PC-3 (cell line): ENCODE measurements at regions not wholly inside any gene's neighbourhood (a gene's known extent, or its start where the extent isn't known, plus 50 kb on each side); places are given as distances from the start of the nearest gene placed in this dataset.

ENCODE experiments used
- ATAC-seq: fragments of 200-7000 bp; cut with Tn5 transposase; 2 replicates; pipeline ENCODE4 v1.9.1; 2020; ENCODE audit warnings: mild to moderate bottlenecking, moderate library complexity
- BruUV-seq: library from RNA; stranded (reverse); fragments of 400-500 nt; replicated peaks from 2 replicates; lab custom pipeline; 2021; lab: Mats Ljungman, UMichigan
- CTCF ChIA-PET: fragments of 300-600 bp; sonication (Branson Sonifier 250); formaldehyde crosslinking; loops from one replicate; lab custom pipeline; 2022; ENCODE audit warnings: antibody characterized with exemption; lab: Charles Lee
- POLR2A ChIA-PET: fragments of 300-600 bp; sonication (Branson Sonifier 250); formaldehyde crosslinking; loops from one replicate; lab custom pipeline; 2022; ENCODE audit warnings: antibody characterized with exemption; ENCODE audit not compliant: unreplicated experiment; lab: Charles Lee
- DNase-seq: peaks from one replicate; pipeline ENCODE4 v3.0.0-alpha.2; 2015
- H2AFZ ChIP-seq: fragments of 300-600 bp; sonication (generic); 2 replicates; pipeline ENCODE4 v1.6.0; 2016; ENCODE audit warnings: antibody characterized with exemption, low read length
- H3F3A ChIP-seq: fragments of 300-600 bp; sonication (generic); one replicate; pipeline ENCODE4 v1.6.0; 2017; ENCODE audit warnings: antibody characterized with exemption, low read length, control low read depth, mild to moderate bottlenecking; ENCODE audit not compliant: unreplicated experiment
- H3K27ac ChIP-seq: fragments of 300-600 bp; sonication (generic); 2 replicates; pipeline ENCODE4 v1.5.1; 2016; ENCODE audit warnings: mild to moderate bottlenecking, low read length
- H3K27me3 ChIP-seq: fragments of 300-600 bp; sonication (generic); 2 replicates; pipeline ENCODE4 v1.6.1; 2016; ENCODE audit warnings: low read length, mixed read lengths
- H3K36me3 ChIP-seq: fragments of 300-600 bp; sonication (generic); 2 replicates; pipeline ENCODE4 v1.6.1; 2016; ENCODE audit warnings: low read depth, mixed run types, low read length, mixed read lengths
- H3K4me1 ChIP-seq: fragments of 300-600 bp; sonication (generic); 2 replicates; pipeline ENCODE4 v1.5.1; 2016; ENCODE audit warnings: low read length; ENCODE audit not compliant: insufficient read depth
- H3K4me2 ChIP-seq: fragments of 300-600 bp; sonication (generic); 2 replicates; pipeline ENCODE4 v1.6.0; 2016; ENCODE audit warnings: low read length
- H3K4me3 ChIP-seq: fragments of 300-600 bp; sonication (generic); 2 replicates; pipeline ENCODE4 v1.5.1; 2016; ENCODE audit warnings: mild to moderate bottlenecking, low read length, mixed read lengths
- H3K79me2 ChIP-seq: fragments of 300-600 bp; sonication (generic); 2 replicates; pipeline ENCODE4 v1.6.1; 2017; ENCODE audit warnings: low read length, mixed read lengths
- H3K9ac ChIP-seq: fragments of 300-600 bp; sonication (generic); 2 replicates; pipeline ENCODE4 v1.6.0; 2016; ENCODE audit warnings: mild to moderate bottlenecking, low read length
- H3K9me2 ChIP-seq: fragments of 300-600 bp; sonication (generic); replicated peaks from 2 replicates; pipeline ENCODE4 v1.6.1; 2016; ENCODE audit warnings: mixed run types, low read length, mixed read lengths
- H3K9me3 ChIP-seq: fragments of 300-600 bp; sonication (generic); 2 replicates; pipeline ENCODE4 v1.6.1; 2016; ENCODE audit warnings: low read length, mixed read lengths
- H4K20me1 ChIP-seq: fragments of 300-600 bp; sonication (generic); 2 replicates; pipeline ENCODE4 v1.6.1; 2016; ENCODE audit warnings: low read length, mixed read lengths
- EZH2 ChIP-seq: fragments of 300-600 bp; sonication (generic); IDR thresholded peaks from one replicate; pipeline ENCODE4 v1.6.1; 2017; ENCODE audit warnings: antibody characterized with exemption, mild to moderate bottlenecking, low read length; ENCODE audit not compliant: unreplicated experiment
- EZH2phosphoT487 ChIP-seq: fragments of 300-600 bp; sonication (generic); IDR thresholded peaks from 2 replicates; pipeline ENCODE4 v1.6.1; 2018; ENCODE audit warnings: mild to moderate bottlenecking, antibody characterized with exemption, low read length, borderline replicate concordance
- intact Hi-C: fragments of 100-400 bp; cut with micrococcal nuclease; formaldehyde crosslinking; loops from 2 replicates; pipeline ENCODE4 v1.9.0; 2023
- TF ChIP-seq, protein P1 (sequence below): fragments of 300-600 bp; sonication (generic); conservative IDR thresholded peaks from 2 replicates; pipeline ENCODE4 v1.5.1; 2017; ENCODE audit warnings: antibody characterized with exemption, low read depth, mild to moderate bottlenecking, low read length

DNA sequence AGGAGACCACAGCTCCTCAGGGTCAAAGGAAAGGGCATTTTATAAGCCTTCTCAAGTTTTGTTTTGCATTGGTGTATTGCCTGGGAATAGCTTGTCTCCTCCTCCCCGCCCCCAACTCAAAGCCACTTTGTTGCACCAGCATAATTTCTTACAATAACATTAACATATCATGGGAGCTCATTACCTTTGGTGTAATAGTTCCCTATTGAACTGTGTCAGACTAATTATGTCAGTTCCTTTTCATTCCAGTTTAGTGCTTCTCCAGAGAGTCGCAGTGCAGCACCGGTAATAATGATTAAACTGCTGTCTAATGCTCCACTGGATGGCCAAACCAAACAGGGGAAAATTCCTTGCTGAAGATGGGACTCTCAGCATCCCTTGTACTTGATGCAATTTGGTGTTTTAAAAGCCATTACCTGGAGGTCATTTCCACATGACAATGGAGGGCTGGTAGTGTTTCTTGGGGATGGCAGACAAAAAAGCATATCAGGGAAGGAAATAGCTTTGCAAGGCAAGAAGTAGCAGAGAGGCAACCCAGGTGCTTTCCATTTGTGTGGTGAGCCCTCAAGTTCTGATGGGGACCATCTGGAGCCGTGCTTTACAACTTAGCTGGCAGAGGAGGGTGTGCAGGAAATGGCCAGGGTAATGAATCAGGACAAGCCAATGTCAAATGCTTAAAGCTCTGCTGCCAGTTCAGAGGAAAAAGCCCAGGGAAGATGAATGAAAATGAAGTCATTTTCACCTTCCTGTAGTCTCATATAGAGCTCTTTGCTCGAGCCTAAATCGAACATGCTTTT is 91.5 kb upstream of the NLRP1 start:
- H3K9ac ChIP-seq: no peak overlapping the region
- POLR2A ChIA-PET: no interaction called here
- H4K20me1 ChIP-seq: no peaks in the 10 kb centered on the region
- no TSS peak for BruUV-seq
- no peaks in the 10 kb centered on the region for H3F3A ChIP-seq
- no peaks in the 10 kb centered on the region for H3K27me3 ChIP-seq
- ATAC-seq (no peak), DNase-seq (no peak)
- H3K9me3 ChIP-seq: no peaks in the 10 kb centered on the region
- TF ChIP-seq, protein P1, sequence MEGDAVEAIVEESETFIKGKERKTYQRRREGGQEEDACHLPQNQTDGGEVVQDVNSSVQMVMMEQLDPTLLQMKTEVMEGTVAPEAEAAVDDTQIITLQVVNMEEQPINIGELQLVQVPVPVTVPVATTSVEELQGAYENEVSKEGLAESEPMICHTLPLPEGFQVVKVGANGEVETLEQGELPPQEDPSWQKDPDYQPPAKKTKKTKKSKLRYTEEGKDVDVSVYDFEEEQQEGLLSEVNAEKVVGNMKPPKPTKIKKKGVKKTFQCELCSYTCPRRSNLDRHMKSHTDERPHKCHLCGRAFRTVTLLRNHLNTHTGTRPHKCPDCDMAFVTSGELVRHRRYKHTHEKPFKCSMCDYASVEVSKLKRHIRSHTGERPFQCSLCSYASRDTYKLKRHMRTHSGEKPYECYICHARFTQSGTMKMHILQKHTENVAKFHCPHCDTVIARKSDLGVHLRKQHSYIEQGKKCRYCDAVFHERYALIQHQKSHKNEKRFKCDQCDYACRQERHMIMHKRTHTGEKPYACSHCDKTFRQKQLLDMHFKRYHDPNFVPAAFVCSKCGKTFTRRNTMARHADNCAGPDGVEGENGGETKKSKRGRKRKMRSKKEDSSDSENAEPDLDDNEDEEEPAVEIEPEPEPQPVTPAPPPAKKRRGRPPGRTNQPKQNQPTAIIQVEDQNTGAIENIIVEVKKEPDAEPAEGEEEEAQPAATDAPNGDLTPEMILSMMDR: no peak
- no peak for TF ChIP-seq EZH2
- no peak overlapping the region for H2AFZ ChIP-seq
- no peak overlapping the region for H3K4me2 ChIP-seq
- CTCF ChIA-PET: no interaction called here
- H3K36me3 ChIP-seq: no peaks in the 10 kb centered on the region
- H3K9me2 ChIP-seq: no peaks in the 10 kb centered on the region
- H3K4me1 ChIP-seq: no peaks in the 10 kb centered on the region
- H3K4me3 ChIP-seq: no peak overlapping the region
- H3K79me2 ChIP-seq: no peaks in the 10 kb centered on the region
- intact Hi-C loops: no loop called here
- H3K27ac ChIP-seq: no peak overlapping the region

DNA sequence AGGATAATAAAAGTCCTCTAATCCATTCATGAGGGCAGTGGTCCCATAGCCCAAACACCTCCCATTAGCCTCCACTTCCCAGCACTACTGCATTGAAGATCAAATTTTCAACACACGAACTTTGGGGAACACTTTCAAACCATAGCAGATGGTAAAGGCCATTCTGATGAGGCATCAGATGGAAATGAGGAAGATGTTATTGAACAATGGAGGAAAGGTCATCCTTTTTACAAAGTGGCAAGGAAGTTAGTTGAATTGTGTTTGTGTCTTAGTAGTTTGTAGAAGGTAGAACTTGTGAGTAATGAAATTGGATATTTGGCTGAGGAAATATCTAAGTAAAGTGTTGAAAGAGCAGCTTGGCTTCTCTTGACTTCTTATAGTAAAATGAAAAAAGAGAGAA is 93.3 kb upstream of the NLRP1 start:
- Histone ChIP-seq H3K9me3 (no peaks in the 10 kb centered on the region), H2AFZ (no peak overlapping the region), H4K20me1 (no peaks in the 10 kb centered on the region), H3K27ac (no peak overlapping the region), H3K4me3 (no peak overlapping the region), H3K36me3 (no peaks in the 10 kb centered on the region), H3K9ac (no peak overlapping the region), H3K4me1 (no peaks in the 10 kb centered on the region), H3K9me2 (no peaks in the 10 kb centered on the region), H3K4me2 (no peak overlapping the region), H3K27me3 (peaks cover 5% of the 10 kb centered on the region; the same call in 1 of the 2 replicates), H3K79me2 (no peaks in the 10 kb centered on the region), H3F3A (no peaks in the 10 kb centered on the region)
- intact Hi-C loops: no loop called here
- BruUV-seq: no TSS peak
- no peak for ATAC-seq
- TF ChIP-seq EZH2phosphoT487 (no peak), EZH2 (no peak)
- TF ChIP-seq, protein P1: no peak
- no peak for DNase-seq
- ChIA-PET CTCF (no interaction called here), POLR2A (no interaction called here)

DNA sequence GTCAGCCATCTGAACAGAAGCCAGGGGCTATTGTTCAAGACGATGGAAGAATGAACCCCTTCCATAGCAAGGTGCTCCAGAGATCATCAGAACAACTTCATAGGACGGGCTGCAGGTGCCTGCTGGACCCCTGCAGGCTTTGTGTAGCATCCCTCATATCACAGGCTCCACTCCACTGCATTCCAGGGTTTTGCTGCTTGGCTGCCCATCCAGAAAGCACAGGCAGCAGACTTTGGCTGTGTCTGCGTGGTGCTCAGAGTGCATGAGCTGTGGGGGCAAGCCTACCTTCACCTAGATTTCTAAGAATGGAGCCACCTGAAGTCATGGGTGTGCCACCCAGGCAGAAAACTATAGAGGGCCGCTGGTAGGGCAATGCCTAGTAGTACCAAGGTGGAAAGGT is 93.9 kb upstream of the NLRP1 start:
- intact Hi-C loops: no loop called here
- TF ChIP-seq, protein P1: no peak
- no peak for TF ChIP-seq EZH2phosphoT487
- TF ChIP-seq EZH2: no peak
- Histone ChIP-seq H3K27me3 (peaks cover 8% of the 10 kb centered on the region; the same call in 1 of the 2 replicates), H3K9ac (no peak overlapping the region), H3K9me2 (no peaks in the 10 kb centered on the region), H4K20me1 (no peaks in the 10 kb centered on the region), H3K9me3 (no peaks in the 10 kb centered on the region), H3K36me3 (no peaks in the 10 kb centered on the region), H3K79me2 (no peaks in the 10 kb centered on the region), H3K27ac (no peak overlapping the region), H3K4me2 (no peak overlapping the region), H3F3A (no peaks in the 10 kb centered on the region), H3K4me1 (no peaks in the 10 kb centered on the region), H3K4me3 (no peak overlapping the region), H2AFZ (no peak overlapping the region)
- ChIA-PET POLR2A (no interaction called here), CTCF (no interaction called here)
- no TSS peak for BruUV-seq
- no peak for ATAC-seq
- no peak for DNase-seq
